Astrocyte of the cerebellum (primary cell): ENCODE measurements at regions not wholly inside any gene's neighbourhood (a gene's known extent, or its start where the extent isn't known, plus 50 kb on each side); places are given as distances from the start of the nearest gene placed in this dataset.
A peak's percentile ranks its signal among the peaks of the same experiment; 100 is the strongest.

Experiments
- DNase-seq: peaks from one replicate; pipeline ENCODE4 v3.0.0-alpha.2; 2011; ENCODE audit warnings: low read depth
- H3K4me3 ChIP-seq: 2 replicates; pipeline ENCODE4 v1.5.1; 2011; ENCODE audit warnings: mild to moderate bottlenecking, low read depth, low read length, moderate library complexity
- in situ Hi-C: cut with HindIII; loops from 2 replicates; pipeline ENCODE4 v1.10.0; 2017; ENCODE audit warnings: low sequenced_read_pairs
- TF ChIP-seq, protein P1 (sequence below): IDR thresholded peaks from 2 replicates; pipeline ENCODE4 v1.5.1; 2012; ENCODE audit warnings: low read length, low read depth, moderate library complexity, mild to moderate bottlenecking; ENCODE audit errors: missing control alignments

- DNase-seq, result no peak
- in situ Hi-C loops, result no loop called here
- TF ChIP-seq, protein P1, sequence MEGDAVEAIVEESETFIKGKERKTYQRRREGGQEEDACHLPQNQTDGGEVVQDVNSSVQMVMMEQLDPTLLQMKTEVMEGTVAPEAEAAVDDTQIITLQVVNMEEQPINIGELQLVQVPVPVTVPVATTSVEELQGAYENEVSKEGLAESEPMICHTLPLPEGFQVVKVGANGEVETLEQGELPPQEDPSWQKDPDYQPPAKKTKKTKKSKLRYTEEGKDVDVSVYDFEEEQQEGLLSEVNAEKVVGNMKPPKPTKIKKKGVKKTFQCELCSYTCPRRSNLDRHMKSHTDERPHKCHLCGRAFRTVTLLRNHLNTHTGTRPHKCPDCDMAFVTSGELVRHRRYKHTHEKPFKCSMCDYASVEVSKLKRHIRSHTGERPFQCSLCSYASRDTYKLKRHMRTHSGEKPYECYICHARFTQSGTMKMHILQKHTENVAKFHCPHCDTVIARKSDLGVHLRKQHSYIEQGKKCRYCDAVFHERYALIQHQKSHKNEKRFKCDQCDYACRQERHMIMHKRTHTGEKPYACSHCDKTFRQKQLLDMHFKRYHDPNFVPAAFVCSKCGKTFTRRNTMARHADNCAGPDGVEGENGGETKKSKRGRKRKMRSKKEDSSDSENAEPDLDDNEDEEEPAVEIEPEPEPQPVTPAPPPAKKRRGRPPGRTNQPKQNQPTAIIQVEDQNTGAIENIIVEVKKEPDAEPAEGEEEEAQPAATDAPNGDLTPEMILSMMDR, result peak; percentile 90
- no peak overlapping the region for H3K4me3 ChIP-seq
These were observed 135.9 kb upstream of the PODXL start for GRCh38 chr7:131692131-131692960.

DNA sequence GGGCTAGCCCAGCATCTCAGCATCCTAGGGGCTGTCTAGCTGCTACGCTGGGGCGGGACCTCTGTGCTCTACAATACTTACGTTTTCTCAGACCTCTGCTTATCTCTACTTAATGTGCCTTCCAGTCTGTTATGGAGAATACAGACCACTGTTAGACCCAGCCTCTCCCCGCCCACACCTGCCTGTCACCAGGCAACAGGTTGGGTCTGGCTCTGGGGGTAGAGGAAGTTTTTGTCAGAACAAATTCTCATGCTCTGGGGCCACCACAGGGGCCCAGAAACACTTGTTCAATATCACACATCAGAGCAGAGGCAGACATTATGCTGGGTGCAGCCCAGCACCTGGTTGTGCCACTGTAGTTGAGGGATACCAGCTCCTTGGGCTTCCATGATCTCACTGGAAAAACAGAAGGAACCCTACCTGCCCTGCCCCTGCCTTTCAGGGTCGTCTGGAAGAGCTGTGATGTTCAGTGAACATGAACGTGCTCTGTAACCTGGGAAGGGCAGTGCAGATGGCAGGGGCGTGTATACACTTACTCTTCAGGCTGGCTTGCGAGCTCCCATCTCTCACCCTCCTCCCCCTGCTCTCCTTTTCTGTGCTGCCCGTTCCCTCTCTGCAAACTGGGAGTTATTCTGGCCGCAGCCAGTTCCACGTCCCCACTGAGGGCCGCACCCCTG is 135.2 kb upstream of the PODXL start:
- TF ChIP-seq, protein P1, result no peak
- in situ Hi-C loops, result no loop called here
- no peak overlapping the region for H3K4me3 ChIP-seq
- DNase-seq, result no peak

DNA sequence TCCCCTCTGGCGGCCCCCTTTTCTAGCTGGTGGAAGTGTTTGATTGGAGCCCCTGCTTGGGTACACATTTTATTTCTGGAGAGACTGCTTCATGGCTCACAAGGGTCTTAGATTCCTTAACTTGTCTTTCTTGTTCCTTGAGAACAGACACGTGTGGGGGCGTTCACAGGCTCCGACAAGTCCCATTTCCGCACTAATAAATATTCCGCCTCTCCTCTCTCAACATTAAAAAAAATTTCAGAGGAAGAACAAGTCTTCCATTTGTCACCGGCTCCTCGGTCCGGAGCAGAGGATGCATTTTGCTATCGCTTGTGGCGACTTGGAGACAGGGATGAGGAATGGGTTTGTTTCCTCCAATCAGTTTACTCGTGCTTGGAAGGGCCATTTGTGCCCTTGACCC is 134.0 kb upstream of the PODXL start:
- TF ChIP-seq, protein P1, result no peak
- DNase-seq, result no peak
- in situ Hi-C loops, result no loop called here
- H3K4me3 ChIP-seq, result no peak overlapping the region

DNA sequence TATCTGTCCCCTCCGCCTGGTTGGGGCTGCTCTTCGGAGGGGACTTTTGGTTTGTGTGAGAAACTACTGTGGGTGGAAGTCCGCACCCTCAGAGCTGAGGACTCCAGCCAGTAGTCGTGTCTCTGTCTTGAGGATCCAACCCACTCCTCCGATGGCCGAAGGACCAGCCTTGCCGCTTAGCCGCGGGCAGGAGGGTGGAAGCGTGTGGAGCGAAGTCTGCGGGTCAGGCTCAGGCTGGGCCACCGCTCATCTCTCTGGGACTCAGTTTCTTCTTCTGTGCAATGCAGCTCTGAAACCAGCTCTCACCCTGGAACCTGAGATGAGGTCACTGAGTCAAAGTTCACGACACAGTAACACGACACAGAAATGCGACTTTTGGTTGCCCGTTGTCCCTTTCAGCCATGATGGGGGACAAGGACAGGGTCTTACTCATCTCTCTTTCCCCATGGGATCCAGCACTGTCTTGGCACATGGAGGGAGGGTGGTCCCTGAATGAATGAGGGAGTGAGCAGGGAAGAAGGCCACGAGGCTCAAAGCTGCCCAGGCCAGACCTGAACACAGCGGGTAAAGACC is 133.3 kb upstream of the PODXL start:
- in situ Hi-C loops, result no loop called here
- no peak for DNase-seq
- no peak overlapping the region for H3K4me3 ChIP-seq
- TF ChIP-seq, protein P1, result no peak

DNA sequence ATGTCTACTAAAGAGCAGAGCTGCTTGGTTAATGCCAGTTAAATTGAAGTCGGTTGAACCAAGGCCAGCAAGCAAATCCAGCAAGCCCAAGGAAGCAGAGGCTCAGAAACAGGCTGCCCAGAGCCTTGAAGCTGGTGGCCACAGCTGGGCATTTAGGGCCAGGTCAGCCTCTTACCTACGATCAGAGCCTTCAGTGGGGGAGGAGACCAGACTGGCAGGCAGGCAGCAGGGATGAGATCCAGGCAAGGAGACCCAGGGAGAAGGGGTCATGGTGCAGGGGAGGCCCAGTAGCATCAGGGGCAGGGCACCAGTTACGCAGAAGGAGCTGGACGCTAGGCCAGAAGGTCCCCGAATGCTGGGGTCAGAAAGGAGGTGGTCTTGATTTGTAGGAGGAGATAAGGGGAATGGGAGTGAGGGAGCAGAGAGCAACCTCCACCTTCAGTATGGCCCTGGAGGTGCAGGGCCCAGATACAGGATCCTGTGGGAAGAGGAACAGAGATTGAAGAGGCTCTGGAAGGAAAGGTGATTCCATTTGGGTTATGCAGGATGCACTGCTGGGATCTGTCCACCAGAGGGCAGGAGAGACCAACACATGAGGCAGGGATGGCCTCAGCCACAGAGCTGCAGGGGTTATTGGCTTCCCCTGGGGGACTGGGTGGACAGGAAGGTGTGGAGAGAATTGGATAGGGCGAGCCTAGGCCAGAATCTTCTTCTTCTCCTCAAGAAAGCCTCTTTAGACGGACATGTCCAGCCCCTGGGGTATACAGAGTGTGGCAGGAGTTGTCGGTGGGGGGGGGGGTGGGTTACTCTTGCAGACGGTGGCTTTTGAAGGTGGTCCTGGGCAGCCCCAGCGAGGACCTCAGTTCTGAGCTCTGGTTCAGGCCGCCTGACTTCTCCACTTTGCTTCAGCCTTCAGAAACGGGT is 132.6 kb upstream of the PODXL start:
- DNase-seq, result peak; percentile 33
- in situ Hi-C loops, result no loop called here

DNA sequence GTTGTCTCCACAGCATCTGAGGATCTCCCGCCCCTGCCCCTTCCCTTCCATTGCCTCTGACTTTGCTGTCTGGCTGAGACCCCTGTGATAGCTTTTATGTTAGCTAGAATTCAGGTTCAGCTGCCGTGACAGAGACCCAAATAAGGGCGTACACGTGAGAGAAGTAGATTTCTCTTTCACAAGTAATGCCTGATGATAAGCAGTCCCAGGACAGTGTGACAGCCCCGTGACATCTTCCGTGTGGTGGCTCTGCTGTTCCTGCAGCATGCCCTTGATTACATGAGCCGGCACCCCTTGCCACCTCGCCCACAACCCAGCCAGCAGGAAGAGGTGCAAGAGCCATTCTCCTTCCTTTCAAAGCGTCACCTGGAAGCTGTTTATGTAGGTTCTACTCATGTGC is 130.9 kb upstream of the PODXL start:
- DNase-seq, result no peak
- no peak overlapping the region for H3K4me3 ChIP-seq
- TF ChIP-seq, protein P1, result no peak
- in situ Hi-C loops, result no loop called here

More for the DNA sequence above, 132.6 kb upstream of the PODXL start:
- TF ChIP-seq, protein P1, result peak; percentile 94
- no peak overlapping the region for H3K4me3 ChIP-seq
